ENCODE measurements at regions not wholly inside any gene's neighbourhood (a gene's known extent, or its start where the extent isn't known, plus 50 kb on each side); places are given as distances from the start of the nearest gene placed in this dataset.

DNA sequence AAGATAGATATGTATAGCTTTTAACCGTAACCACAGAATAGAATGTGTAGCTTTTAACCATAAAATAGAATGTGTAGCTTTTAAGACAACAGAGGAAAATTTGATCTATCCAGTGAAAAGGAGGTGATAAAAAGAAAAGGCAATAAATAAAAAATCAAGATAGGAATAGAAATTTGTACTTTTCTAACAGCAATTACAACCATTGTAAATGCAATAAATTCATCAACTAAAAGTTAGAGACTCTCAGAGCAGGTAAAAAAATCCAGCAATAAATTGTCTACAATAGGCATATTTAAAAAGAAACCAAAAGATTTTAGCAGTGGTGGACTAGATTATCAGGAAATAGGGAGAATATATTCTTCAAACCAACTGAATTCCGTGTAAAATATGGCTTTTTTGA lies 63.8 kb upstream of the ABHD2 start:
- Histone ChIP-seq H3K18ac (ENCODE audit: low read length) (no peak overlapping the region), H3K79me1 (ENCODE audit: low read depth, low read length) (no peaks in the 10 kb centered on the region), H2AK5ac (ENCODE audit: low read depth, low read length) (no peak overlapping the region), H3K4ac (ENCODE audit: low read length) (no peak overlapping the region), H3K9me3 (replicated peaks in 1 of 2; ENCODE audit: control insufficient read depth in 2 of 2, insufficient read depth in 1 of 2, low read depth in 1 of 2, low read length in 2 of 2) (peaks cover 0 to 2% of the 10 kb centered on the region in 2 donors), H3K36me3 (replicated peaks in 1 of 2; ENCODE audit: control insufficient read depth in 2 of 2, insufficient read depth in 2 of 2, low read length in 2 of 2) (no peaks in the 10 kb centered on the region), H3K14ac (ENCODE audit: low read length) (no peak overlapping the region), H3K27ac (replicated peaks; ENCODE audit: low read length) (no peak overlapping the region), H4K91ac (ENCODE audit: low read depth, low read length, poor library complexity) (no peak overlapping the region), H2BK5ac (ENCODE audit: low read length) (no peak overlapping the region), H2BK15ac (ENCODE audit: low read length) (no peak overlapping the region), H3K4me3 (ENCODE audit: low read length in 2 of 2) (no peak overlapping the region), H3K27me3 (ENCODE audit: control insufficient read depth in 3 of 3, insufficient read depth in 3 of 3, low read depth in 1 of 3, low read length in 3 of 3) (peaks cover 0 to 5% (median 0%) of the 10 kb centered on the region in 3 experiments), H2AFZ (ENCODE audit: low read length) (no peak overlapping the region), H3K4me2 (ENCODE audit: insufficient read depth, low read length, poor library complexity, severe bottlenecking) (no peak overlapping the region), H4K8ac (ENCODE audit: low read depth, low read length) (no peak overlapping the region), H3K23ac (ENCODE audit: low read depth, low read length, poor library complexity) (no peak overlapping the region), H3K4me1 (ENCODE audit: control insufficient read depth in 2 of 2, insufficient read depth in 1 of 2, low read depth in 1 of 2, low read length in 2 of 2) (no peaks in the 10 kb centered on the region), H3K9ac (ENCODE audit: low read depth, low read length, poor library complexity) (no peak overlapping the region), H2BK12ac (ENCODE audit: low read length) (no peak overlapping the region), H2BK120ac (ENCODE audit: low read depth, low read length) (no peak overlapping the region)
- DNase-seq (ENCODE audit: low spot score), result no peak
- WGBS, 2 donors (ENCODE audit: extremely low coverage in 2 of 2, insufficient read length in 2 of 2, insufficient replicate concordance in 1 of 2), result no CpG with 5 or more reads among the region's 2 CpGs

DNA sequence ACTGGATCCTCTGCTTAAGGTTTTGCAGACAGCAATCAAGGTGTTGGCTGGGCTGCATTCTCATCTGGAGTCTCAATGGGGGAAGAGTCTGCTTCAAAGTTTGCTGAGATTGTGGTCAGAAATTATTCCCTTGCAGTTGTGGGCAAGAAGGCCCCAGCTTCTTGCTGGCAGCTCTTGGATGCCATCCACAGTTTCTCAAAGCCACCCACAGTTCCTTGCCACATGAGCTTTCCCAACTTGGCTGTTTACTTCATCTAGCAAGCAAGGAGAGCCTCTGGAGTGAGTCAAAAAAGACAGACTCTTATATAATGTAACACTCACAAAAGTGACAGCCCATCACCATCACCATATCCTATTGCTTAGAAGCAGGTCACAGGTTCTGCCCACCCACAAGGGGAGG lies 62.1 kb upstream of the ABHD2 start:
- H3K27me3 ChIP-seq (ENCODE audit: control insufficient read depth in 3 of 3, insufficient read depth in 3 of 3, low read depth in 1 of 3, low read length in 3 of 3), result peaks cover 0 to 5% (median 0%) of the 10 kb centered on the region in 3 experiments
- peaks cover 0 to 2% of the 10 kb centered on the region in 2 donors for H3K4me1 ChIP-seq (ENCODE audit: control insufficient read depth in 2 of 2, insufficient read depth in 1 of 2, low read depth in 1 of 2, low read length in 2 of 2)
- H3K23ac ChIP-seq (ENCODE audit: low read depth, low read length, poor library complexity), result no peak overlapping the region
- no peak overlapping the region for H4K91ac ChIP-seq (ENCODE audit: low read depth, low read length, poor library complexity)
- no peak overlapping the region for H4K8ac ChIP-seq (ENCODE audit: low read depth, low read length)
- no peak overlapping the region for H3K14ac ChIP-seq (ENCODE audit: low read length)
- no peak overlapping the region for H3K4me2 ChIP-seq (ENCODE audit: insufficient read depth, low read length, poor library complexity, severe bottlenecking)
- H3K18ac ChIP-seq (ENCODE audit: low read length), result no peak overlapping the region
- no peak overlapping the region for H3K4ac ChIP-seq (ENCODE audit: low read length)
- no peaks in the 10 kb centered on the region for H3K36me3 ChIP-seq (replicated peaks in 1 of 2; ENCODE audit: control insufficient read depth in 2 of 2, insufficient read depth in 2 of 2, low read length in 2 of 2)
- no peak overlapping the region for H2BK12ac ChIP-seq (ENCODE audit: low read length)
- H3K9ac ChIP-seq (ENCODE audit: low read depth, low read length, poor library complexity), result no peak overlapping the region
- H2AK5ac ChIP-seq (ENCODE audit: low read depth, low read length), result no peak overlapping the region
- no peak overlapping the region for H2AFZ ChIP-seq (ENCODE audit: low read length)
- H2BK5ac ChIP-seq (ENCODE audit: low read length), result no peak overlapping the region
- H3K4me3 ChIP-seq (ENCODE audit: low read length in 2 of 2), result no peak overlapping the region
- no peak overlapping the region for H2BK15ac ChIP-seq (ENCODE audit: low read length)
- DNase-seq (ENCODE audit: low spot score), result no peak
- H3K9me3 ChIP-seq (replicated peaks in 1 of 2; ENCODE audit: control insufficient read depth in 2 of 2, insufficient read depth in 1 of 2, low read depth in 1 of 2, low read length in 2 of 2), result peaks cover 0 to 4% of the 10 kb centered on the region in 2 donors
- no peaks in the 10 kb centered on the region for H3K79me1 ChIP-seq (ENCODE audit: low read depth, low read length)
- no peak overlapping the region for H3K27ac ChIP-seq (replicated peaks; ENCODE audit: low read length)
- no peak overlapping the region for H2BK120ac ChIP-seq (ENCODE audit: low read depth, low read length)

- Histone ChIP-seq H3K14ac (ENCODE audit: low read length) (no peak overlapping the region), H3K27ac (replicated peaks; ENCODE audit: low read length) (no peak overlapping the region), H3K27me3 (ENCODE audit: control insufficient read depth in 3 of 3, insufficient read depth in 3 of 3, low read depth in 1 of 3, low read length in 3 of 3) (no peaks in the 10 kb centered on the region), H3K4me1 (ENCODE audit: control insufficient read depth in 2 of 2, insufficient read depth in 1 of 2, low read depth in 1 of 2, low read length in 2 of 2) (peaks cover 0 to 2% of the 10 kb centered on the region in 2 donors), H3K9me3 (replicated peaks in 1 of 2; ENCODE audit: control insufficient read depth in 2 of 2, insufficient read depth in 1 of 2, low read depth in 1 of 2, low read length in 2 of 2) (peaks cover 0 to 4% of the 10 kb centered on the region in 2 donors), H3K36me3 (replicated peaks in 1 of 2; ENCODE audit: control insufficient read depth in 2 of 2, insufficient read depth in 2 of 2, low read length in 2 of 2) (no peaks in the 10 kb centered on the region), H2AFZ (ENCODE audit: low read length) (no peak overlapping the region), H3K4ac (ENCODE audit: low read length) (no peak overlapping the region), H2BK15ac (ENCODE audit: low read length) (no peak overlapping the region), H3K79me1 (ENCODE audit: low read depth, low read length) (no peaks in the 10 kb centered on the region), H2AK5ac (ENCODE audit: low read depth, low read length) (no peak overlapping the region), H3K4me2 (ENCODE audit: insufficient read depth, low read length, poor library complexity, severe bottlenecking) (no peak overlapping the region), H3K4me3 (ENCODE audit: low read length in 2 of 2) (no peak overlapping the region), H3K18ac (ENCODE audit: low read length) (no peak overlapping the region), H2BK12ac (ENCODE audit: low read length) (no peak overlapping the region), H2BK5ac (ENCODE audit: low read length) (no peak overlapping the region), H3K23ac (ENCODE audit: low read depth, low read length, poor library complexity) (no peak overlapping the region), H4K8ac (ENCODE audit: low read depth, low read length) (no peak overlapping the region), H4K91ac (ENCODE audit: low read depth, low read length, poor library complexity) (no peak overlapping the region), H3K9ac (ENCODE audit: low read depth, low read length, poor library complexity) (no peak overlapping the region), H2BK120ac (ENCODE audit: low read depth, low read length) (no peak overlapping the region)
- WGBS, 2 donors (ENCODE audit: extremely low coverage in 2 of 2, insufficient read length in 2 of 2, insufficient replicate concordance in 1 of 2), result no CpG with 5 or more reads among the region's 7 CpGs
- no peak for DNase-seq (ENCODE audit: low spot score)
Measured at GRCh38 chr15:89028036-89028435, 60.2 kb upstream of the ABHD2 start.

DNA sequence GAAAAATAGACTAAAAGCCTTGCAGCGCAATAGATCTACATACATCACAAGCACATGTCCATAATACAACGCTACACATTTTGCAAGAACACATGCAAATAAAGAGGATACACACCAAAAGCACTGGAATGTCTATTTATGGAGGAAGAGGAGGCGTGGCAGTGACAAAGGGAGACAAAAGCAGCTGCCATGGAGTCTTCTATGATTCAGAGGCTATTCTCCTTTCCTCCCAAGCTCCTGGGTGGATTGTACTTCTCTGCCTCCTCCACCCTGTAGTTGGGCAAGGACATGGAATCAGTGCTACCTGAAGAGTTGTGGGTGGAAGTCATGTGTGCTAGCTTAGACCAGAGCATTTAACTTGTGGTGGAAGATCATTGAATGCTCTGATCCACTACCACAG lies 57.9 kb upstream of the ABHD2 start:
- no CpG with 5 or more reads among the region's 3 CpGs for WGBS, 2 donors (ENCODE audit: extremely low coverage in 2 of 2, insufficient read length in 2 of 2, insufficient replicate concordance in 1 of 2)

More for the DNA sequence above, 57.9 kb upstream of the ABHD2 start:
- no peak overlapping the region for H3K14ac ChIP-seq (ENCODE audit: low read length)
- no peak overlapping the region for H3K4me2 ChIP-seq (ENCODE audit: insufficient read depth, low read length, poor library complexity, severe bottlenecking)
- no peak for DNase-seq (ENCODE audit: low spot score)
- H3K9ac ChIP-seq (ENCODE audit: low read depth, low read length, poor library complexity), result no peak overlapping the region
- no peaks in the 10 kb centered on the region for H3K79me1 ChIP-seq (ENCODE audit: low read depth, low read length)
- H3K36me3 ChIP-seq (replicated peaks in 1 of 2; ENCODE audit: control insufficient read depth in 2 of 2, insufficient read depth in 2 of 2, low read length in 2 of 2), result no peaks in the 10 kb centered on the region
- no peak overlapping the region for H3K4ac ChIP-seq (ENCODE audit: low read length)
- H3K27me3 ChIP-seq (ENCODE audit: control insufficient read depth in 3 of 3, insufficient read depth in 3 of 3, low read depth in 1 of 3, low read length in 3 of 3), result no peaks in the 10 kb centered on the region
- H4K91ac ChIP-seq (ENCODE audit: low read depth, low read length, poor library complexity), result no peak overlapping the region
- no peak overlapping the region for H3K18ac ChIP-seq (ENCODE audit: low read length)
- no peak overlapping the region for H2BK12ac ChIP-seq (ENCODE audit: low read length)
- H2AFZ ChIP-seq (ENCODE audit: low read length), result no peak overlapping the region
- no peak overlapping the region for H4K8ac ChIP-seq (ENCODE audit: low read depth, low read length)
- H3K4me1 ChIP-seq (ENCODE audit: control insufficient read depth in 2 of 2, insufficient read depth in 1 of 2, low read depth in 1 of 2, low read length in 2 of 2), result peaks cover 0 to 2% of the 10 kb centered on the region in 2 donors
- H2BK120ac ChIP-seq (ENCODE audit: low read depth, low read length), result no peak overlapping the region
- H3K9me3 ChIP-seq (replicated peaks in 1 of 2; ENCODE audit: control insufficient read depth in 2 of 2, insufficient read depth in 1 of 2, low read depth in 1 of 2, low read length in 2 of 2), result peaks cover 0 to 4% of the 10 kb centered on the region in 2 donors
- no peak overlapping the region for H3K27ac ChIP-seq (replicated peaks; ENCODE audit: low read length)
- H3K4me3 ChIP-seq (ENCODE audit: low read length in 2 of 2), result no peak overlapping the region
- no peak overlapping the region for H2BK15ac ChIP-seq (ENCODE audit: low read length)
- H2AK5ac ChIP-seq (ENCODE audit: low read depth, low read length), result no peak overlapping the region
- no peak overlapping the region for H2BK5ac ChIP-seq (ENCODE audit: low read length)
- no peak overlapping the region for H3K23ac ChIP-seq (ENCODE audit: low read depth, low read length, poor library complexity)
